Epidermal melanocyte (primary cell): ENCODE measurements at regions not wholly inside any gene's neighbourhood (a gene's known extent, or its start where the extent isn't known, plus 50 kb on each side); places are given as distances from the start of the nearest gene placed in this dataset.
"Not testable (repeated sequence)": the region's sequence is repeated elsewhere in the genome, so short reads cannot be mapped to it uniquely, and the experiment has no call there.

ENCODE experiments used
- DNase-seq: peaks from one replicate; pipeline ENCODE4 v3.0.0; 2011; ENCODE audit warnings: low spot score; ENCODE audit not compliant: insufficient read length

DNA sequence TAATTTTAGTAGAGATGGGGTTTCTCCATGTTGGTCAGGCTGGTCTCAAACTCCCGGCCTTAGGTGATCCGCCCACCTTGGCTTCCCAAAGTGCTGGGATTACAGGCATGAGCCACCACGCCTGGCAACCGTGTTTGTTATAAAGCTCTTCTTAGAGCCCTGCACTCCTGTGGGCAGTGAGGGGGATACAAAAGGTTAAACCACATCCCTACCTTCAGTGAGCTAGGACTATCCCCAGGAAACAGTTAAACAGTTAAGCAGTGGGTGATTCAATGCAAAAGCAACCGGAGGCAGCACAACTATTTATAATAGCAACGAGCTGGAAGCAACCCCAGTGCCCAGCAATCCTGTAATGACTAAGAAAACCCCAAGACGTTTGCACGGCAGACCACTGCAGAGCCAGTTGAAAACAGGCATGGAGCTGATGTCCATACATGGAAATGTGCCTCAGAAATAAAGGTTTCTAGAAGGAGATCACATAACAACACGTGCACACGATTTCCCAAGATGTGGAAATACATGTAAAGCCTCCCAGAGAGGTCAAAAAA, 107.2 kb upstream of the LYZL2 start:
- DNase-seq = peak; percentile 69

DNA sequence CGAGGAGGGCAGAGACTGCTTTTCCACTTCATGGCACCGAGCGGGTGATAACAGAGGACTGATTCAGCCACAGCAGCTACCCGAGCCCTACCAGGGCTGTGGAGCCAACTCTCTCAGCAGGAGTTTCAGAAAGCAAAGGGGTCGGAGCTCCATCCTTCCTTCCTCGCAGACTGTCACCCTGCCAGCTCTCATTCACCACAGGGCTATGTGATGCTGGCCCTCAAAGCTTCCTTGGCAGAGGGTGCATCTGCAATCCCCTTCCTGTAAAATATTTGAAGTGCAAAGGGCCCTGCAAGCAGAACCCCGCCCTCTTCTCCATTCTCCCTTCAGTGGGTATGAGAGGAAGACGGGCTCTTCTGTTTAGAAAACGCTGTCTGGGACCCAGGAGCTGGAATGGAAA, 105.3 kb upstream of the LYZL2 start:
- no peak for DNase-seq

DNA sequence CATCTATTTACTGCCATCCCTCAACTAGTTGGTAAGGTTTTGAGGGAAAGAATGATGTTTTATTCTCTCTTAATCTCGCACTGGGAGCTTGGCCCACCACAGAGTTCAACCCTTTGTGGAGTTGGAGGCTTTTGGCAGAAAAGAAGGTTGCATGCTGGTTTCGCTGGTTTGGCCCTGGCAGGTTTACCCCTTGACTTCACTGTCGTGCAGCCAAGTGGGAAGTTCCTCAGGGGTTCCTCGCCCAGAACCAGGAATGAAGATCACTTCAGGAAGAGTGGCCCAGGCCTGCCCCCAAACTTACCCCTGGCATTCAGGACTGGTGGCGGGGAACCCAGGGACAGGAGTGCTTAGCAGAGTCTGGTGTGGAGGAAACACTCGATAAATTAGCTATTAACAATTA, 103.1 kb upstream of the LYZL2 start:
- no peak for DNase-seq

DNA sequence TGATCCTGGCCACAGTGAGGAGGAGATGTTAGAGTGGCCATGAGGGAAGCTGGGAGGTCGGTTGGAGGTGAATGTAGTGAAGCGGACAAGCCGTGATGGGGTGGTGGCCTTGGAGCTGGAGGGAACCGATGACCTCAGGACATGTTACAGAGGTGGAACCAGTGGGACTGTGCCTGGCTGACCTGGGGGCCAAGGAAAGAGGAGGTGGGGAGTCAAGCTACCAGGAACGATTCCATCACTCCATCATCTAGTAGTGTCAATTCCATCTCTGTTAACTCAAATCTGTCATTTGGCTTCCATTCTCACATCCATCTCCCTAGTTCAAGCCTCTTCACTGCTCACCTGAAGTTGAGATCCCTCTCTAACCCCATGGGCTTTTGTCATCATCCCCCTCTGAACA, 102.4 kb upstream of the LYZL2 start:
- DNase-seq = no peak

DNA sequence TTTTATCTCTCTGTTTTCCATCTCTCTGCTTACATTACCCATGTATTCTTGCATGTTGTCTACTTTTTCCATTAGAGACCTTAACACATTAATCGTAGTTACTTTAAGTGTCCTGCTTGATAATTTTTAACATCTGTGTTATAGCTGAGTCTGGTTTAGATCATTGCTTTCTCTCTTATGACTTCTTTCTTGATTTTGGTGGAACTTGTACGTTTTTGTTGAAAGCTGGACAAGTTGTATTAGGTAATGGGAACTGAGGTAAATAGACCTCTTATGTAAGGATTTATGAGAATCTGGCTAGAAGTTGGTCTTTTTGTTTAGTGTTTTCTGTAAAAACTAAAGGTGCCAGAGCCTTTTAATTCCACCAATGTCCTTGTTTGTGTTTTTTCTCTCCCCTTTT, 100.8 kb upstream of the LYZL2 start:
- DNase-seq = no peak

DNA sequence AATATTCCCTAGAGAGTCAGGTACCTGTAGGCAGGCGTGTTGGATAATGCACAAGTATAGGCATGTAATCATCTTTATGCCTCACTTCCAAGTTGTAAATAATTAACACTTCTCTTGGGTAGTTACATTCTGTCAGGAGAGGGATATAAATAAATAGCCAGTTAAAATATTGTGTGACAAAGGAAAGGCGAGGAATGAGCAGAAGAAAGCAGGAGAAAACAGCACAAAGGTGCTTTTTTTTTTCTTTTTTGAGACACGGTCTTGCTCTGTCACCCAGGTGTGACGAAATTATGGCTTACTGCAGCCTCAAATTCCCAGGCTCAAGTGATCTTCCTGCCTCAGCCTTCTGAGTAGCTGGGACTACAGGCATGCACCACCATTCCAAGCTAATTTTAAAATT, 99.2 kb upstream of the LYZL2 start:
- DNase-seq = no peak

DNA sequence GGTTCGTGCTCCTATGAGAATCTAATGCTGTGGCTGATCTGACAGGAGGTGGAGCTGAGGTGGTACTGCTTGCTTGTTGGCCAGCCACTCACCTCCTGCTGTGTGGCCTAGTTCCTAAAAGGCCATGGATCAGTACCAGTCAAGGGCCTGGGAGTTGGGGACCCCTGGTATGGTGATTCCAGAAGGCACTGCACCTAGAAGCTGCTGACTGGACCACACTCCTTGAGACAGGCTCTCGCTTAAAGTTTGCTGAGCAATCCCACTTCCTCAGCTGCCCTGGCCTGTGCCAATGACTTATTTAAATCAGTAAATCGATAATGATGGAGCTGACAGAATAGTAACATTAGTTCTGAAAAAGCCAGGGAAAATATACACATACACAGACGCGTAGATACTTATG, 98.6 kb upstream of the LYZL2 start:
- no peak for DNase-seq

DNA sequence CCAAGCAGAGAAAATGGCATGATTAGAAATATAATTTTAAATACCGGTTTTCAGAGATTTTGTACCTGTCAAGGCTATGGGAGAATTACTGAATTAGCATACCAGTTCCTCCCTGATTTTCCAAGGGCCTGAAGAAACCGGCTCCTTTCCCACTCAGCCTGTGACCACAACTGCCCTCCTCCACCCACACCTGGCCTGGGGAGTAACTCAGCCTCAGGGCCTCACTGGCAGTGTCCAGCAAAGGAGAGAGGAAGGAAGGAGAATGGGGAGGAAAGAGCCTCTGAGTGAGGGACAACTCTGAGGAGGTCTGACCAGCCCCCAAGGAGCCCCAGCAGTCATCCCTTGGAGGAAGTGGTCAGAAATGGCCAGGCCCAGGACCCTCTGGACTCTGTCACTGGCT, 98.0 kb upstream of the LYZL2 start:
- no peak for DNase-seq

DNA sequence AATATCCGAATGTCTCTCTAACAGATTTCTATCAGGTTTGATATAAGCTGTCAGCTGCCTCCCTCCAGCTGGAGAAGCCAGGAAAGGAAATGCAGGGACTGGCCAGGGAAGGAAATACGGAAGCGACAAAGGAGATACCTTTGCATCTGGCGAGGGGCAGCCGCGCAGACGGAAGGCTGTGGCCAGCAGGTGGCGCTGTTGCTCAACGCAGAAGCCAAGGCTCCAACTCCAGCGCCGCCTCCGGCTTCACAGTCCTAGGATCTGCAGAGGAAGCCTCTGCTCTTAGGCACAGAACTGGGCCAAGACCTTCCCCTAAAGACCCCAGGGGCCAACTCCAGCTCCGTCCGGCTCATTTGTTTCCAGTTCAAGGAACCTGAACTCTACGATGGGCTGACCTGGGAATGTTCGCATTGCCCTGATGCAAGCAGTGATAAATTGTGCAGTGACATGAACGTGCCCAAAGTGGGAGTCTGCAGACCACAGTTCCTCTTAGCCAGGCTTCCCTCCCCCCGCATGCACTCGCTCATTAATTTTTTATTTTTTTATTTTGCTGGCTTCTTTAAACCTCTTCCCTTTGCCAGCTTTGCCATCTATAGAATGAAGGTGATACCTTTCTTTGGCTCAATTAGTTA, 97.3 kb upstream of the LYZL2 start:
- DNase-seq = not testable (repeated sequence)

DNA sequence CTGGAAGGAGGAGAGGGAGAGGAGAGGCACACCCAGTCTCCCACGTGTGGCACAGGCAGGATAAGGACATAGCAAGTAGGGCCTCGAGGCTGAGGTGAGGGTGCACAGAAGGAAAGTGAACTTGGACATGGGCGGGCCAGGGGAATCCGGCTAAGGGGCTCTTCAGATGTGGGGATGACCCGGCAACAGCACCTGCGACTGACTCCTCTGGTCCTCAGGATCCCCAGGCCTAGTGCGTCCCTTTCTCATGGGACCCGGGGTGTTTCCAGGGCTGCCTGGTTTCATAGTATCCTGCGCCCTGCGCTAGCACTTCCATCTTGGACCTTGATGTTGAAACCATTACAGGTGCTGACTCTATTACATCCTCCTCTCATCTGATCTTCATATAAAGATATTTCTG, 96.1 kb upstream of the LYZL2 start:
- DNase-seq = no peak

DNA sequence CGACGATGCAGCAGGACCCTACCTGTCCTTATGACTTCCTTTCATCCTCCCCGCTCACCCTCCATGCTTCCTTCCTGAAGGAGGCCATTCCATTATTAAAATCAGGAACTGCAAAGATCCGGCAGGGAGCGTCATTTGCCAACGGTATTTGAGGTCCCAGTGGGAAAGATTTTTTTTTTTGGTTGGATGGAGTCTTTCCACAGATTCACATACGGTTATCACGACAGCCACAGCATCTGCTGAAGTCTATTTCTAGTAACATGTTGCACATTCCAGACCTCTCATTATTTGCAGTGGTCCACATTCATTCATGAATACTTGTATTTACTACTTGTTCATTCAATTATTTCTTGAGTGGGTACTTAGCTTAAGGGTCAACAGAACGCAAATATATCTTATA, 94.7 kb upstream of the LYZL2 start:
- no peak for DNase-seq

DNA sequence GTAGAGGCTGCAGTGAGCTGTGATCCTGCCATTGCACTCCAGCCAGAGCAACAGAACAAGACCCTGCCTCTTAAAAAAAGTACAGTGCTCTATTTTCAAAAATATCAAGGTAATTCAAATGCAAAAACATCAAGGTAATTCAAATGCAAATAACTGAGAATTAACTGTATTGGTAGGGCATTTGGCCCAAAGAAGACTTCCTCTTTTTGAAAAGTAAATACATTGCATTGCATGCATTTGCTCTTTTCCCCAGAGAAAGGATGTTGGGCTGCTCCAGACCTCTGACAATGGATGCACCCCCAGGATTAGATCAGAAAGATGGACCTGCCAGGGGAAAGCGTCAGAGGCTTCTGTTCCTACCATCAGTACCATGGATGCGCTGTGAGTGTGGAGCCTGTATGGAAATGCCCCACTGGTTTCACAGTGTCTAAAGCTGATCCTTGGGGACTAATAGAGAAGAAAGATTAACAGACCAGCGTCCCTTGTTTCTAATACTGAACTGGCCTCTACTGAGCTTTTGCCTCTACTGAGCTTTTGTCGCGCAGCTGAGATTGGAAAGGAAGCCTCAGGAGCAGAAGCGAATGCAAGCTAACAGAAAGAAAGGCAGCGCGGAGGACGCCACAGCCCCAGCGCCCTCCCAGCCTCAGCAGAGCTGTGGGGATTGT, 93.5 kb upstream of the LYZL2 start:
- DNase-seq = no peak

DNA sequence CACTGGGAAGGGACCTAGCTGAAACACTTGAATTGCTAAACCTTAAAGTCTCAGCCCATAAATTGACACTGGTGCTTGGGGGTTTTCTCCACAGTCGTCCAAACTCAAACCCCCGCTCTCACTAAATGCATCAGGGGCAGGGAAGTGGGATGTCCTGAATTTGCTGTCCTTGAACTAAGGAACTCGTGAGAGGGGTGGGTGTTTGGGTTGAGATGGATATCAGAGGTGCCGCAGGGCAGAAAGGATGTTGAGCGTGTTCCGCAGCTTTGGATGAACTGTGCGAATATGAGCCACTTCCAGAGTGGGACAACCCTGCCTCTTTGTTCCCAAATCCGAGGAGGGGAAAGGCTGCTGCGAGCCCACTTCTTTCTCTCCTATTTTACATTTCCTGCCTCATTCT, 90.3 kb upstream of the LYZL2 start:
- DNase-seq = no peak

DNA sequence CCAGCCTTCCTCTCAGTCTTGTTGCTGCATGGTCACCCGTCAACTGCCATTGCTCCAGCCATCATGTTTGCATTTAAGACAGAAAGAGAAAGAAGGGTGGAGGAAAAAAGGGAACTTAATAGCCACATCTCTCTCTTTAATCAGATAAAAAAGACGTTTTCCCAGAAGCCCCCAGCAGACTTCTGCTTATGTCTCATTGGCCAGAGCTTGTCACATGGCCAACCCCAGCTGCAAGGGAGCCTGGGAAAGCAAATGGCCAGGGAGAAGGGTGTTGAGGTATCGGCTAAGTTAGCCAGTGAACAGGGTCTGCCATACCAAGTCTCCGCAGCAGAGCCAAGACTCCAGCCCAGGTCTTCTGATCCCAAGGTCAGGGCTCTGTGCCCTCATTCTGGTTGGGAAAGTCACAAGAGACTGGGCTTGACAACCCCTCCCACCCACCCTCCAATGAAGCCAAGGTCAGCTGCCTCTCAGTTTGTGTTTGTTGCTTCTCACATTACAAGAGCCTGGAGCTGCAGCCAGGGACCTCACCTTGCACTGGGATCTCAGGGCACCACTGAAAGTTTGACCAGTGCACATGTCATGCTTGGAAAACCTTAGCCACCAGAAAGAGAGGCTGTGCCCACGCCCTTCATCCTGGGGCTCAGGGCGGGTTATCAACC, 80.3 kb upstream of the LYZL2 start:
- DNase-seq = no peak

DNA sequence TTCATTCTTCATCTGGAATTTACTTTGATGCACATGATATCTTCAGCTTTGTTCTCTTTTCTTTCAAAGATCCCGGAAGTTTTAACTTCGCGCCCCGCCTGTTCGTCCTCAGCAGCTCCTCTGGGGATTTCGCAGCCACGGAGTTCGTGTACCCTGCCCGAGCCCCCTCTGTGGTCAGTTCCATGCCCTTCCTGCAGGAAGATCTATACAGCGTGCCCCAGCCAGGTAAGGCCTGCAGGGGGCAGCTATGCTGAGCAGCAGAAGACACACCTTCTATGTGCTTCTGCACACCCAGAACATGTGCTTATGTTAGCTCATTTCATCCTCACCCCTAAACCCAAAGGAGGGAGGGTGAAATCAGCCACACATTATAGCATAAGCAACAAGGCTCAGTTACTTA, 79.7 kb upstream of the LYZL2 start:
- no peak for DNase-seq

DNA sequence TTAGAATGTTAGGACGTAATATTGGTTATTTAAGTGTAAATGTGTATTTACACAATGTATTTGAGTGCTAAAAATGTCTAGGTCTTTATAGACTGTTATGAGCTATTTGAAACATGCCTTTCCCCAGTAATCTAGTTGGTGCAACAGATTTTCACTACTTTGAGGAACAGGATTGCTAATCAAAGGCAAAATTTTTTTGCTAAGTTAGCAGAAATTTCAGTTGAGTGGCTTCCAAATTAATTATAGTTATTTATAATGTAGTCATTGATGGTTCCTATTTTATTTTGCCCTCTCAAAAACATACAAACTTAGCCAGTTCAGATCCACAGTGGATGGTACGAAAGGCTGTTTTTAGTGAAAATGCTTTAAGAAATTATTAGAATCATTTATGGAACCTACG, 78.7 kb upstream of the LYZL2 start:
- no peak for DNase-seq

DNA sequence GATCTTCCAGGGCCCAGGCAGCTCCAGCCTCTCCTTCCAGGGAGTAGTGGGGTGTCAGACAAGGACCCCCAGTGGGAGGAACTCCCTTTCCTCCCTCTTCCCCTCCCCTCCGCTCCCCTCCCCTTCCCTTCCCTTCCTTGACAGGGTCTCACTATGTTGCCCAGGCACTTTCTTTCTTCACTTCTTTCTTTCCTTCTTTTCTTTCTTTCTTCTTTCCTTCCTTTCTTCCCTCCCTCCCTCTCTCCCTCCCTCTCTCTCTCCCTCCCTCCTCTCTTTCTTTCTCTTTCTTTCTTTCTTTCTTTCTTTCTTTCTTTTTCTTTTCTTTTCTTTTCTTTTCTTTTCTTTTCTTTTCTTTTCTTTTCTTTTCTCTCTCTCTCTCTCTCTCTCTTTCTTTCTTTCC, 76.6 kb upstream of the LYZL2 start:
- DNase-seq = not testable (repeated sequence)

DNA sequence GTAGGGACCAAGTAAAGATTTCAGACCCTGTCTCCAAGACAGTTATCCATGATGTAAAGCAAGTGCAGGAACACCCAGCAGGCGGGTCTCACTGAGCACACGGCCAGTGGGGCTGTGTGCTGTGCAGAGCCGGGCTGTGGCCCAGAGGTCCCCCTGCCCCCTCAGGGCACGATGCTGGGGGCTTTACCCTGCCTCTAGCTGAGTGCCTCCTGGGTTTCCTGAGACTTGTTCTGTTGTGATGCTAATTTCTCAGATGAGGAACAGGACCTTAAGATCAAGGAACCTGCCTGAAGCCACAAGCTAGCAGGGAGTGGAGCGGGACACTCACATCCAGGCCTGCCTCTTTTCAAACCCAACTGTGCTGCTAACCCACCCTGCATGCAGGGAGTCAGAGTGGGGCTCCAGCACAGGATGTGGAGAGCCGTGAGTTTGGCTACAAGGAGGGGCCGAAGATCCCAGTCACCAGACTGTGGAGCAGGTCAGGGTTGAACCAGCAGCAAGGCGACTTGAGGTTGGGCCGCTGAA, 76.1 kb upstream of the LYZL2 start:
- no peak for DNase-seq

DNA sequence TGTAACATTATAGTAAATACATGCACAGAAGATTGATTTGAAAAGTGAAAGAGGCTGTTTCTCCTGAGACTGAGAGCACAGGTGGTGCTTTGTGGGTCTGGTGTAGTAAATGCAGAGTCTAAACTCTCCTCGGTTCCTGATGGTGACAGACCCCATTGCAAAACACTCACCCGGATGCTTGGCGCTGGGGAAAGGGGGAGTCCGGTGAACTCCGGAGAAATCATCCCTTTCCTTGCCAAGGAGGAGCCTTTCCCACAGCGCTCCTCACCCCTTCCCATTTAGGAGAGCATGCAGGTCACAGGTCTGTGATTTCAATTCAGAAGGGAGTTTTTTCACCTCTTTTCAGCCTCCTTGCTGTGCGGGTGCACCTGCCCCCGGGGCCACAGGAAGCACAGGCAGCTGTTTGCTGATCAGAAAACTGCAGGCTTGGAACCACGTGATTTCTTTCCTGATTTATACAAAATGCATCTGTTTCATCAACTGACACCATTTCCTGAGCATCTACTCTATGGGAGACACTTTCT, 75.6 kb upstream of the LYZL2 start:
- no peak for DNase-seq

DNA sequence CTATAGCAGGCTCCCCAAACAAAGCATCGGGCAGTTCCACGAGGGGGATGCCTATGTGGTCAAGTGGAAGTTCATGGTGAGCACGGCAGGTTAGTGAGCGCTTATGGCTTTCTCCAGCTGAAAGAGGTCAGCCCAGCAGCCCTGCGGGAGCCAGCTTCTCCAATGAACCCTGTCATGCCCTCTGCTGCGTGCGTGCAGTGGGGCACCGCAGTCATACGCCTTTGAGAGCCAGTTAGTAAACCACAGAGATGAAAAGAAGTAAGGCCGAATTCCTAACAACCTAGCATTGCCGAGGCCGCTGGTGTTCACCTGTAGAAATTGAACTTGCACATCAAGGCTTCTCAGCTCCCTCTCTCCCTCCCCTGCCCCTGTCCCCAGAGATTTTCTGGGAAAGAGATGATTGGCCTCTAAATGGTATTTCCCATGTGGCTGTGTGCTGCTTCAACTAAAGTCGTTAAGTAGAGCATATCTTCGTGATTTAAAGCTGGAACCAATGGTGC, 75.1 kb upstream of the LYZL2 start:
- not testable (repeated sequence) for DNase-seq

DNA sequence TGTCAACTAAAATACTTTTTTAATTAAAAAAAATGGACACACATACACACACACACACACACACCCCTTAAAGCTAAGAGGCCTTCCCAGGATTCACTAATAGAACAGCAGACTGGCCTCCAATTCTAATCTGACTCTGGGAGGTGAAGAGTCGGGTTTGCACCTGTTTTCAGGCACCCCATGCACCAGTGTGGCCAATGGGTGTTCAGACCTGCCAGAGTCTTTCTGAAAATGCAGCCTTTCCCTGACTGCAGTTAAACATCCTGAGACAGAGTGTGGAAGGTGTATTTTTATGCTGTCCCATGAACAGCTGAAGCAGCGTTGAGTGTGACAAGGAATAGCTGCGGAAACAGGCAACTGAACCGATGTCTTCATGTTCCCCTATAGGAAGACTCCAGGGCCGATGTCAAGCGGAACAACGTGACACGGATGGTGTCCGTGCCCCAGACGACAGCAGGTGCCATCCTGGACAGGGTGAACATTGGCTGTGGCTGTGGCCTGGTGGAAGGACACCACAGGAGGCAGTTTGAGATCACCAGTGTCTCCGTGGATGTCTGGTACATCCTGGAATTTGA, 74.6 kb upstream of the LYZL2 start:
- DNase-seq = no peak

DNA sequence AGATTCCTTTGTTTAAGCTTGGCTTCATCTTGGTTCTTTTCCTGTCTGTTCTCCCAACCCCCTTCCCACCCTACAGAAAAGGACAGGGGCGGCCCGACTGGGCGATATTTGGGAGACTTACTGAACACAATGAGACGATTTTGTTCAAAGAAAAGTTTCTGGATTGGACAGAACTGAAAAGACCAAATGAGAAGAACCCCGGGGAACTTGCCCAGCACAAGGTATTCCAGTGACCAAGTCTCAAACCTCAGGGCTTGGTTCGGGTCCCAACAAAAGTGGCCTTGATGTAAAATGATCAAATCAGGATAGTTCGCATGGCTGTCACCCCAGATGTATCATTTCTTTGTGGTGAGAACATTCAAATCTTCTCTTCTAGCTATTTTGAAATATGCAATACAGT, 73.9 kb upstream of the LYZL2 start:
- not testable (repeated sequence) for DNase-seq
